ENCODE measurements at regions not wholly inside any gene's neighbourhood (a gene's known extent, or its start where the extent isn't known, plus 50 kb on each side); places are given as distances from the start of the nearest gene placed in this dataset.
A peak's percentile ranks its signal among the peaks of the same experiment; 100 is the strongest.

GRCh38 chr6:90860822-90861601, 274.1 kb upstream of the MAP3K7 start:
- Histone ChIP-seq H4K91ac (replicated peaks; ENCODE audit: insufficient read length, low read length) (no peak overlapping the region), H3K79me1 (ENCODE audit: low read depth, low read length) (no peaks in the 10 kb centered on the region), H3K4me3 (ENCODE audit: extremely low read depth in 1 of 4, insufficient read depth in 2 of 4, low read depth in 3 of 4, low read length in 4 of 4) (no peak overlapping the region), H3K36me3 (ENCODE audit: control insufficient read depth in 2 of 4, insufficient read depth in 4 of 4, low read length in 3 of 4) (no peaks in the 10 kb centered on the region), H3K14ac (ENCODE audit: insufficient read length) (no peak overlapping the region), H4K8ac (ENCODE audit: extremely low read depth, insufficient read depth, low read length) (no peak overlapping the region), H3K27me3 (replicated peaks in 1 of 4; ENCODE audit: control insufficient read depth in 3 of 4, extremely low read depth in 1 of 4, insufficient read depth in 3 of 4, low read length in 3 of 4) (no peaks in the 10 kb centered on the region), H4K20me1 (replicated peaks in 1 of 2; ENCODE audit: control insufficient read depth in 1 of 2, insufficient read depth in 2 of 2, low read length in 2 of 2) (no peaks in the 10 kb centered on the region), H2BK5ac (ENCODE audit: low read depth, low read length) (no peak overlapping the region), H2AK5ac (ENCODE audit: low read depth, low read length) (no peak overlapping the region), H2BK120ac (replicated peaks; ENCODE audit: low read depth, low read length) (no peak overlapping the region), H2BK20ac (ENCODE audit: low read length) (no peak overlapping the region), H2AFZ (ENCODE audit: low read length) (peak overlapping the region; percentile 72; the same call in 1 of the 2 replicates), H3K23me2 (ENCODE audit: low read depth, low read length) (no peaks in the 10 kb centered on the region), H4K5ac (ENCODE audit: insufficient read length, low read depth, low read length) (no peak overlapping the region), H3K23ac (ENCODE audit: insufficient read length) (no peak overlapping the region), H3K4me2 (ENCODE audit: insufficient read depth in 1 of 2, low read depth in 2 of 2, low read length in 2 of 2) (no peak overlapping the region), H3K27ac (ENCODE audit: low read depth, low read length) (no peak overlapping the region), H2BK12ac (ENCODE audit: low read depth, low read length) (no peak overlapping the region), H3K18ac (ENCODE audit: extremely low read depth, low read length) (no peak overlapping the region), H3K79me2 (ENCODE audit: control insufficient read depth in 1 of 2, insufficient read depth in 2 of 2, low read length in 2 of 2) (no peaks in the 10 kb centered on the region), H3K56ac (replicated peaks; ENCODE audit: insufficient read length, low read depth, low read length) (no peak overlapping the region), H2BK15ac (ENCODE audit: low read length) (no peak overlapping the region), H3K4ac (replicated peaks; ENCODE audit: insufficient read length, low read depth, low read length) (no peak overlapping the region), H3K4me1 (replicated peaks in 1 of 4; ENCODE audit: control insufficient read depth in 3 of 4, insufficient read depth in 4 of 4, low read length in 3 of 4) (no peaks in the 10 kb centered on the region), H3K9ac (replicated peaks in 1 of 4; ENCODE audit: extremely low read depth in 1 of 4, low read depth in 3 of 4, low read length in 3 of 4) (no peak overlapping the region), H3K9me3 (ENCODE audit: insufficient read depth in 2 of 2, low read depth in 1 of 2, low read length in 1 of 2) (no peaks in the 10 kb centered on the region)
- POLR2A ChIA-PET (ENCODE audit: partially characterized antibody), result interaction anchor here (1.2 kb wide), 1 partner anchor 251 kb away, joined by 3 read pairs; no protein-coding TSS in a partner anchor
- CTCF ChIA-PET (ENCODE audit: partially characterized antibody), result interaction anchor here (0.7 to 2.2 kb wide), 11 partner anchors 11 to 384 kb away, joined by 3 to 7 read pairs (median 4); no protein-coding TSS in a partner anchor
- FAIRE-seq (no peak), DNase-seq (ENCODE audit: low read depth in 1 of 2, low spot score in 2 of 2) (no peak)
- WGBS, 2 experiments (ENCODE audit: extremely low coverage in 1 of 2, insufficient coverage in 1 of 2, insufficient read length in 1 of 2, insufficient replicate concordance in 2 of 2, low coverage in 1 of 2, low lambda C conversion rate in 2 of 2, missing lambda C conversion rate in 1 of 2), result 92% methylated on average over 5 of the region's 5 CpGs; no CpG with 5 or more reads in 1 of the 2 experiments
- no peak for TF ChIP-seq SIRT6 (IDR thresholded peaks at IDR 0.05; ENCODE audit: low read length)
- TF ChIP-seq RAD21 (IDR thresholded peaks at IDR 0.05 in 1 of 2, conservative IDR thresholded peaks at IDR 0.05 in 1 of 2; ENCODE audit: low read depth in 2 of 2, low read length in 2 of 2), result peak; percentile 35 to 40; a peak in 3 of 4 replicates
- no peak for TF ChIP-seq CTBP2 (IDR thresholded peaks at IDR 0.05; ENCODE audit: borderline replicate concordance, insufficient read depth, insufficient read length, low read length)

Data from H1 (cell line).